ENCODE measurements at regions not wholly inside any gene's neighbourhood (a gene's known extent, or its start where the extent isn't known, plus 50 kb on each side); places are given as distances from the start of the nearest gene placed in this dataset.
A peak's percentile ranks its signal among the peaks of the same experiment; 100 is the strongest.
"Not testable (repeated sequence)": the region's sequence is repeated elsewhere in the genome, so short reads cannot be mapped to it uniquely, and the experiment has no call there.

- DNase-seq (ENCODE audit: low spot score), result no peak
Measured at GRCh38 chr5:18240971-18241370, 606.7 kb downstream of the TAF11L14 start.

- no peak for DNase-seq (ENCODE audit: low spot score)
Measured at GRCh38 chr5:18243846-18244245, 609.6 kb downstream of the TAF11L14 start.

- DNase-seq (ENCODE audit: low spot score), result no peak
Measured at GRCh38 chr5:18244309-18244708, 610.0 kb downstream of the TAF11L14 start.

- no peak for DNase-seq (ENCODE audit: low spot score)
Measured at GRCh38 chr5:18252559-18252958, 618.3 kb downstream of the TAF11L14 start.

- DNase-seq (ENCODE audit: low spot score), result no peak
Measured at GRCh38 chr5:18264126-18264882, 630.0 kb downstream of the TAF11L14 start.

- DNase-seq (ENCODE audit: low spot score), result no peak
Measured at GRCh38 chr5:18270635-18271338, 636.5 kb downstream of the TAF11L14 start.

GRCh38 chr5:18276939-18277338 is 642.7 kb downstream of the TAF11L14 start:
- no peak for DNase-seq (ENCODE audit: low spot score)

GRCh38 chr5:18281947-18282581 is 647.8 kb downstream of the TAF11L14 start:
- DNase-seq (ENCODE audit: low spot score), result peak; percentile 24

- no peak for DNase-seq (ENCODE audit: low spot score)
Measured at GRCh38 chr5:18285257-18285656, 651.0 kb downstream of the TAF11L14 start.

GRCh38 chr5:18292146-18292545 is 657.9 kb downstream of the TAF11L14 start:
- no peak for DNase-seq (ENCODE audit: low spot score)

- DNase-seq (ENCODE audit: low spot score), result not testable (repeated sequence)
Measured at GRCh38 chr5:18295696-18296095, 661.4 kb downstream of the TAF11L14 start.

GRCh38 chr5:18299166-18299565 is 664.9 kb downstream of the TAF11L14 start:
- DNase-seq (ENCODE audit: low spot score), result no peak

GRCh38 chr5:18305288-18305924 is 671.1 kb downstream of the TAF11L14 start:
- DNase-seq (ENCODE audit: low spot score), result peak; percentile 11

- no peak for DNase-seq (ENCODE audit: low spot score)
Measured at GRCh38 chr5:18311266-18311665, 677.0 kb downstream of the TAF11L14 start.

GRCh38 chr5:18312016-18312415 is 677.8 kb downstream of the TAF11L14 start:
- DNase-seq (ENCODE audit: low spot score), result no peak

GRCh38 chr5:18314192-18314778 is 680.0 kb downstream of the TAF11L14 start:
- DNase-seq (ENCODE audit: low spot score), result peak; percentile 3

- peak; percentile 10 for DNase-seq (ENCODE audit: low spot score)
Measured at GRCh38 chr5:18321262-18321942, 687.1 kb downstream of the TAF11L14 start.

GRCh38 chr5:18323891-18324290 is 689.6 kb downstream of the TAF11L14 start:
- DNase-seq (ENCODE audit: low spot score), result no peak

GRCh38 chr5:18325431-18325830 is 691.2 kb downstream of the TAF11L14 start:
- DNase-seq (ENCODE audit: low spot score), result no peak

GRCh38 chr5:18329328-18329727 is 695.1 kb downstream of the TAF11L14 start:
- no peak for DNase-seq (ENCODE audit: low spot score)

- no peak for DNase-seq (ENCODE audit: low spot score)
Measured at GRCh38 chr5:18333841-18334240, 699.6 kb downstream of the TAF11L14 start.

GRCh38 chr5:18334949-18335348 is 700.7 kb downstream of the TAF11L14 start:
- no peak for DNase-seq (ENCODE audit: low spot score)

Measured in putamen (tissue), 1 donor.